ENCODE measurements at regions not wholly inside any gene's neighbourhood (a gene's known extent, or its start where the extent isn't known, plus 50 kb on each side); places are given as distances from the start of the nearest gene placed in this dataset.

DNA sequence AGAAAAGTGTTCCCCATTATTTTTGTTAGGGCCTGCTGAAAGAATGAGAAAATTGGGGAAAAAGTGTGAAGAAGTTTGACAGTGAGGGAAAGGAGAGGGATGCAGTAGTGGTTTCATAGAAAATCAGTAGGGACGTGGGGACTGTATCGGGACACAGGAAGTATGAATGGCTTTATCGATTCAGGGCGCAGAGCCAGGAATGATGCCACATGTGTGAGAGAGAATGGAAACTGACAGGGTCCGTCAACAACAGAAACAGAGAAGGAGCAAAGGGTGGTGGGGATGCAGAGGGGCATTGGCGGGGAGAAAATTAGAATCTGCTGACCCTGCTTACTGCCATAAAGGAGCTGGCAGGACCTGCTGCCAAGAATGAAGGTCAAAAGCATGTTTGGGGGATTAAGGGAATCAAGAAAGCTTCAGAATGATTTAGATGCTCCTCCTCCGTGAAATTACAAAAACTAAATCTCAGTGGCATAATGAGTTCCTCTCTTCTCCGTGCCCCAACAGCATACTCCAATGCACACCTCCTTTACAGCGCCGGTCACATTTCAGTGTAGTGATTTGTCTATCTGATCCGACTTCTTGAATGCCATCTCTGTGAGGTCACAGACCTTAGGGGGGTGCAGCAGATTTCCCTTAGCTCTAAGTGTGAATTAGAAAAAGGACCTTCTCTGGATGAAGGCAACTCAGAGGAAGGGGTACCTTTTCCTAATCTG lies 92.6 kb downstream of the EMP1 start:
- DNase-seq (ENCODE audit: low spot score), result no peak

DNA sequence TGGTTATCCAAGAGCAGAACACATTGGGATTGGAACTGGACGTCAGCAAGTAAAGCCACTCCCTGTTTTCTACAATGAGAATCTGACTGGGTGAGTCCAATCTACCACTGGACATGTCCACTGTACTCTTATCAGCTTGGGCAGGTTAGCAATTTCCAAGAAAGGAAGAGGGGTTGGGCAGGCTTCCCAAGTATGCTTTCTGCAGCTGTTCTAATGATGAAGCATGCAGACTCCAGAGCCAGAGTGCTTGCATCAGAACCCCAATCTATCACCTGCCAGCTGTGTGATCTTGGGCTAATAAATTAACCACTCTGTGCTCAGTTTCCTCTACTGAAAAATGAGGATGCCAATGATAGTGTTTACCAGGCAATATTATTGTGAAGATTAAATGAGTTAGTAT lies 92.0 kb downstream of the EMP1 start:
- no peak for DNase-seq (ENCODE audit: low spot score)

DNA sequence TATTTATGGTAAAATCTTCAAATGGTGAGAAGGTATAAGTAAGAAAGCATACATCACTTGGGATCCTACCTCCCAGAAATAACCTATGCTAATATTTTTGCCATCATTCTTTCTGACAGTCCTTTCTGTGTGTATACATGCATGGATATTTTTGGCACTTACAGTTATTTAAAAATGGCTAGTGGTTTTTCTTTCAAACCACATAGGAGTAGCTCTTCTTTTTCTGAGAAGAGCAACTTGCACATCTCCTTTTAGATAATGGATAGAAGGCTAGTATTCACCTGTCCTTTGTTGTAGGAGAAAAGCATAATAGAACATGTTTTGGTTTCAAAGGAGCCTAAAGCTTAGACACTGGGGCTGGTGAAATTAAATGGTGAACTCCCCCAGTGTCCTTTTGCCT lies 87.3 kb downstream of the EMP1 start:
- DNase-seq (ENCODE audit: low spot score), result no peak

DNA sequence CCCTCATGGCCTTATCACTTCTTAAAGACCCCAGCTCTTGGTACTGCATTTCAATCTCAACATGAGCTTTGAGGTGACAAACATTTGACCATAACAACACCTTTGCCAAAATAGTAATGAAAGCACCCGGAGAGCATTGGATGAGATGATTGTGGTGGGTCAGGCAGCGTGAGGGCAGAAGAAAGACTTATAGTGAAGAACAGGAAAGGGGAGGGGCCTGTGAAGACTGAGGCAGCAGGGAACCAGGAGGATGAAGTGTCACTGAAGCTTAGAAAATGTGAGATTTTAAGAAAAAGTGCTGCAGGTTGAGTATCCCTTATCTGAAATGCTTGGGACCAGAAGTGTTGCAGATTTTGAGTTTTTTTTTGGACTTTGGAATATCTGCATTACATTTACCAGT lies 86.3 kb downstream of the EMP1 start:
- DNase-seq (ENCODE audit: low spot score), result no peak

DNA sequence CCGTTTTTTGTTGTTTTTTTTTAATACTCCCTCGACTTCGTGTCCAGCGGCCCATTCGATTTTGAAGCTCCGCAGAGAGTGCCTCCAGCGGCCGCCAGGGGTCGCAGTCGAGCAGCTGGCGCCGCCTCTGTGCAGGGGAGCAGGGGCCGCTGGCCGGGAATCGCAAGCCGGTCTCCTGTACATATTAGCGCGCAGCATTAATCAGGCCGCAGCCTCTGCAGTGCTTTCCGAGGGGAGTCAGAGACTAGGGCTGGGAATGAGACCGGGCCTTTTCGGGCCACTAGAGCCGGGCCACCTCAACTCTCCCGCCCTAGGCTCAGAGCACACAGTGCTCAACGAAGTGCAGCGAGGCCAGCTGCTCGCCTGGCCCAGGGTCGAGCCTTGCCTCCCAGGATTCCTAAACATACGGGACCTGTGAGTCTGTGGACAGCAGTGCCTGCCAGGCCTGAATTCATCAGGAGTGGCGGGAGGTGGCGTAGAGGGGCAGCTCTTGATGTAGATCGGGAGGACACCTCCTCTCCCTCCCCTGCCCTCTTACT lies 81.8 kb downstream of the EMP1 start:
- DNase-seq (ENCODE audit: low spot score), result peak; percentile 97

DNA sequence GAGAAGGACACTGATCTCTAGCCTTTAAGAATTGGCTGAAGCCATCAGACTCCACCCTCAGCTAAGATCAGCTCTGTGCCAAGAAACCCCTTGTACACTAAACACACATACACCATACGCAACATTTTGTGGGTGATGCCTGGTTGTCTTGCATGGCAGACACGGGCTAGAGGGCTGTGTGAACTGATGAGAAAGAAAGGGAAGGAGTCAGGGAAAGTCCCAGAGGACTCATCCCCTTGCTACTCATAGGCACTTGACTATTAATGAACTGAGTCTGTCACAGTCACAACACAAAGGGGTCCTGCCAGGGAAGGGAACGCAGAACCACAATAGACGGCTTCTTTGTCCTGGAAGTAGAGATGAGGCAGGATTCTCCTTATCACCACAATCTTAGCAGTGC lies 80.8 kb downstream of the EMP1 start:
- no peak for DNase-seq (ENCODE audit: low spot score)

DNA sequence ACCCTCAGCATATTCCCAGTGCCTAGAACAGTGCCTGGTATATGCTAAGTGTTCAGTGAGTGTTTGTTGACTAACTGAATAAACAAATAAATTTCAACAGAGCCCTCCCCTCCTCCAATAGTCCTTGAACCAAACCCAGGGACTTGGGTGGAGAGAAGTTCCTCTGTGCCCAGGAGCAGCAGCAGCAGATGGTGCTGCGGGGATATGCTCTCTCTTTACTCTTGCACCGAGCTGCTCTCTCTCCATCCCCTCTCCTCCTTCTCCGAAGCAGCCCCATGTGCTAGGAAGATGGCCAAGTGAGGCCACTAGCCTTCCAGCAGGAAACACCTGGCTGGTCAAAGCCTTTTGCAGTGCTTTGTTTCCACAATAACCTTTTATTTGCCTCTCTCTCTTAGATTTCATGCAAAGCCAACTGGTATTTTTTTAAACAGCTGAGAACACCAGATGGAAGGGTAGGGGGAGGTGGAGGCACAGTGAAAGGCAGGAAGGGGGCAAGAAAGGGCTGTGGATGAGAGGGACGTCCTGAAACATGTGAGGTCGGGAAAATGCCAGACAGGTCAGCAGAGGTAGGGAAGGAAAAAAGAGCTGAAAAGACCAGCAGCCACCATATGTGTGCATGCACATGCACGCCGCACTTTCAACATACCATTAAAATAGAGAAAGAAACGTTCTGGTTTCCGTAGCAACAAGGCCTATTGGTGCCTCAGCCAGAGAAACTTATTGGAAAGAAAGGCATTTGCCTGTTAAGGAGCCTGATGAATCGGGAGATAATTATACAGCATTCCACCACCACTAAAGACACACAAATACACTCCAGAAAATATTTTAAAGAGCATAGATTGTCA lies 78.9 kb downstream of the EMP1 start:
- no peak for DNase-seq (ENCODE audit: low spot score)

DNA sequence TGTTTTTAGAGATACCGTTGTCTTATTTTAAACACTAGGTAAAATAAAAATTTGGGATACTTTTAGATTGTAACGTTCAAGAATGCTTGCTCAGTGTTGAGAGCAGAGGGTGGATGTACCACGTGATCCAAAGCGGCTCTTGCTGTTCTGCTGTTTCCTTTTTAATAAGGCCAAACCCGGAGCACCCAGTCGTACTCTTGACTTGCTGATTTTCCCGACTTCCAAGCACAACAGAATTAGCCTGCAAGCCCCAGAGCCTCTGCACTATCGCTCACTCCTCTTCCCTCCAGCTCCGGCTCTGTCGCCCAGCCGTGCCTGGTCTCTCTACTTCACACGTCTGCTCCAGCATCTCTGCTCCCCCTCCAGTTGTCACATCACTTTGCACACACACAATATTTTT lies 77.3 kb downstream of the EMP1 start:
- no peak for DNase-seq (ENCODE audit: low spot score)

DNA sequence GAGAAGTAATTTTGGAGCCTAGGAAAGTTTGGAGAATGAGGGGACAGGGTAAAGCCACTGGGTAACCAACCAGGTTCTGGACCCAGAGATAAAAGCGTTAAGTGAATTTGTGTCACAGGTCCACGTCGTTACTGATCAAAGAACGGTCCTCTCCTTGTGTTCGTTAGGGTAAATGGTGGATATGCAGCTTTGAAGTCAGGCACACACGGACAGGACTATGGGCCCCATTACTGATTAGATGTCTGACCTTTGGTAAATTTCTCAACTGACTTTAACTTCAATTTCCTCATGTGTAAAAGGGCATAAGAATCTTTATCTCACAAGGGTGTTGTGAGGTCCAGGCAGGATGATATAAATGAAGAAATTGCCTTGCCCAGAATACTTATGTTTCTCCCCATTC lies 76.6 kb downstream of the EMP1 start:
- no peak for DNase-seq (ENCODE audit: low spot score)

DNA sequence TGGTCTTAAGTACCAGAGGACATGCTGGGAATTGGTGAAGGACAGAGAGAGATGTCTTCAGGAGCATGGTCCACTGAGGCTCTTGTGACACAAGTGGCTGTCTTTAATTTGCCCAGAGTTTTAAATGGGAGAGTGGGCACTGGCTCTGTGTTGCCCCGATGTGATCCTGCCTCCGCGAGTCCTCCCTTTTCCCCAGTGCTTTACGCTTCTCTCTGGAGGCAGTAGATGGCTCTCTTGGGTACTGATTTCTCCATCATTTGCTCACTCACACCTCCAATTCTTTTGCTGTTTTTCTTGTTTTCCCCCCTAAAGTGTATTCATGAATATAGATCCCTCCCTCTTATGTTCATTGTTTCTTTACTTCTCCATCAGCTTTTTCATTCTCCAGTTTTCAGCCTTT lies 74.3 kb downstream of the EMP1 start:
- no peak for DNase-seq (ENCODE audit: low spot score)
